ENCODE measurements at regions not wholly inside any gene's neighbourhood (a gene's known extent, or its start where the extent isn't known, plus 50 kb on each side); places are given as distances from the start of the nearest gene placed in this dataset.

- intact Hi-C loops (cut with micrococcal nuclease; ENCODE audit: unreplicated experiment) = no loop called here
- POLR2A ChIA-PET = no interaction called here
- CTCF ChIA-PET = interaction anchor here (0.6 kb wide), 1 partner anchor 16 kb away, joined by 3 read pairs; no protein-coding TSS in a partner anchor
Observed at GRCh38 chr1:232423591-232423990, 206.3 kb downstream of the SIPA1L2 start.

DNA sequence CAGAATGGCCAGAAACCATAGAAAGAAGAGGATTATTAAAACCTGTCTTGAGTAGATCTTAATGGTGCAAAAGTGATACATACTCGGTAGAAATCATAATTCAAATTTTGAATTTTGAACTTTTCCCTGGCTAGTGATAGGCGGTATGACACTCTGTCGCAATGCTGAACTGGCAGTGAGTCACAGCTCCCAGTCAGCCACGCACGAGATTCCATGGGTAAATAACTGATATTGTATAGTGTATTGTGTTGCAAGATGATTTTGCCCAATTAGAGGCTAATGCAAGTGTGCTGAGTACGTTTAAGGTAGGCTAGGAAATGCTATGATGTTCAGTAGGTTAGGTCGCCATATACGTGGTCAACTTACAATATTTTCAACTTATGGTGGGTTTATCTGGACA, 207.0 kb downstream of the SIPA1L2 start:
- ChIA-PET POLR2A (no interaction called here), CTCF (no interaction called here)
- H3K27me3 ChIP-seq (ENCODE audit: control insufficient read depth, insufficient read depth, low read length) = no peaks in the 10 kb centered on the region
- H3K9me3 ChIP-seq (ENCODE audit: control insufficient read depth, insufficient read depth, low read depth, low read length) = no peaks in the 10 kb centered on the region
- no peak for TF ChIP-seq POLR2AphosphoS5 (IDR thresholded peaks at IDR 0.05; ENCODE audit: low read depth, low read length)
- TF ChIP-seq SIN3A (IDR thresholded peaks at IDR 0.05; ENCODE audit: borderline replicate concordance, insufficient read depth, low read depth, low read length) = no peak
- TF ChIP-seq TCF7L2 (IDR thresholded peaks at IDR 0.05; ENCODE audit: low read depth, low read length) = no peak
- no peak for TF ChIP-seq REST (IDR thresholded peaks at IDR 0.05; ENCODE audit: insufficient read depth in 1 of 2, low read depth in 2 of 2, low read length in 1 of 2)
- no peak for TF ChIP-seq CTCF (IDR thresholded peaks at IDR 0.05)
- no peaks in the 10 kb centered on the region for H3K36me3 ChIP-seq (ENCODE audit: control insufficient read depth, insufficient read depth, low read length)
- in situ Hi-C loops (cut with HindIII; ENCODE audit: low pct_unique_long_range_greater_than_20kb, low sequenced_read_pairs) (no loop called here), intact Hi-C loops (cut with micrococcal nuclease; ENCODE audit: unreplicated experiment) (no loop called here)
- H3K4me3 ChIP-seq (ENCODE audit: low read depth in 2 of 2, low read length in 2 of 2) = no peak overlapping the region
- no TSS peak for BruUV-seq (replicated peaks)
- ATAC-seq (no peak), DNase-seq (ENCODE audit: low read depth, low spot score) (no peak)
- no peak overlapping the region for H3K27ac ChIP-seq (ENCODE audit: low read length)
- H3K4me1 ChIP-seq (ENCODE audit: control insufficient read depth, insufficient read depth, low read length) = no peaks in the 10 kb centered on the region

More at GRCh38 chr1:232423591-232423990, 206.3 kb downstream of the SIPA1L2 start:
- H3K4me3 ChIP-seq (ENCODE audit: low read depth in 2 of 2, low read length in 2 of 2) = no peak overlapping the region
- BruUV-seq (replicated peaks) = no TSS peak
- no peaks in the 10 kb centered on the region for H3K27me3 ChIP-seq (ENCODE audit: control insufficient read depth, insufficient read depth, low read length)
- TF ChIP-seq POLR2AphosphoS5 (IDR thresholded peaks at IDR 0.05; ENCODE audit: low read depth, low read length) (no peak), REST (IDR thresholded peaks at IDR 0.05; ENCODE audit: insufficient read depth in 1 of 2, low read depth in 2 of 2, low read length in 1 of 2) (no peak), SIN3A (IDR thresholded peaks at IDR 0.05; ENCODE audit: borderline replicate concordance, insufficient read depth, low read depth, low read length) (no peak), TCF7L2 (IDR thresholded peaks at IDR 0.05; ENCODE audit: low read depth, low read length) (no peak)
- DNase-seq (ENCODE audit: low read depth, low spot score) (no peak), ATAC-seq (no peak)
- no peak overlapping the region for H3K27ac ChIP-seq (ENCODE audit: low read length)
- H3K4me1 ChIP-seq (ENCODE audit: control insufficient read depth, insufficient read depth, low read length) = no peaks in the 10 kb centered on the region
- no peaks in the 10 kb centered on the region for H3K36me3 ChIP-seq (ENCODE audit: control insufficient read depth, insufficient read depth, low read length)
- H3K9me3 ChIP-seq (ENCODE audit: control insufficient read depth, insufficient read depth, low read depth, low read length) = no peaks in the 10 kb centered on the region
- in situ Hi-C loops (cut with HindIII; ENCODE audit: low pct_unique_long_range_greater_than_20kb, low sequenced_read_pairs) = no loop called here
